Neural cell (in vitro differentiated cells): ENCODE measurements at regions not wholly inside any gene's neighbourhood (a gene's known extent, or its start where the extent isn't known, plus 50 kb on each side); places are given as distances from the start of the nearest gene placed in this dataset.

Source experiments
- H2AFZ ChIP-seq: fragments of 200-600, 300-800 bp; sonication (generic), shearing (Covaris generic); 2 replicates; pipeline ENCODE4 v1.6.0; 2014; ENCODE audit warnings: low read depth, mild to moderate bottlenecking, antibody characterized with exemption, low read length, moderate library complexity
- H3F3A ChIP-seq: fragments of 200-600 bp; shearing (Covaris generic); 2 replicates; pipeline ENCODE4 v1.6.1; 2016; ENCODE audit warnings: mild to moderate bottlenecking, moderate library complexity, mixed read lengths, antibody characterized with exemption, low read length; ENCODE audit not compliant: insufficient read depth, poor library complexity, severe bottlenecking
- H3K27ac ChIP-seq: fragments of 200-600, 300-800 bp; sonication (generic), shearing (Covaris generic); 2 replicates; pipeline ENCODE4 v1.5.1; 2014; ENCODE audit warnings: mild to moderate bottlenecking, low read length, moderate library complexity
- H3K27me3 ChIP-seq: fragments of 300-800, 200-600 bp; sonication (generic), shearing (Covaris generic); 2 replicates; pipeline ENCODE4 v1.6.0; 2014; ENCODE audit warnings: mild to moderate bottlenecking, low read depth, low read length, moderate library complexity; ENCODE audit not compliant: insufficient read depth
- H3K36me3 ChIP-seq: fragments of 300-800, 200-600 bp; sonication (generic), shearing (Covaris generic); 2 replicates; pipeline ENCODE4 v1.5.1; 2014; ENCODE audit warnings: mild to moderate bottlenecking, antibody characterized with exemption, low read length, moderate library complexity; ENCODE audit not compliant: insufficient read depth
- H3K4me2 ChIP-seq: fragments of 300-800, 200-600 bp; sonication (generic), shearing (Covaris generic); 2 replicates; pipeline ENCODE4 v1.6.0; 2014; ENCODE audit warnings: mild to moderate bottlenecking, low read length
- H3K4me3 ChIP-seq: fragments of 300-800, 200-600 bp; sonication (generic), shearing (Covaris generic); 2 replicates; pipeline ENCODE4 v1.5.1; 2014; ENCODE audit warnings: mild to moderate bottlenecking, low read length, moderate library complexity
- H3K79me2 ChIP-seq: fragments of 200-600 bp; shearing (Covaris generic); replicated peaks from 2 replicates; pipeline ENCODE4 v1.6.0; 2014; ENCODE audit warnings: mild to moderate bottlenecking, low read length, moderate library complexity; ENCODE audit not compliant: insufficient read depth
- H3K9ac ChIP-seq: fragments of 300-800, 200-600 bp; sonication (generic), shearing (Covaris generic); 2 replicates; pipeline ENCODE4 v1.6.1; 2016; ENCODE audit warnings: mild to moderate bottlenecking, low read length, mixed read lengths
- H3K9me2 ChIP-seq: fragments of 200-600 bp; shearing (Covaris generic); 2 replicates; pipeline ENCODE4 v1.6.1; 2016; ENCODE audit warnings: mild to moderate bottlenecking, low read length, mixed read lengths; ENCODE audit not compliant: insufficient read depth
- H3K9me3 ChIP-seq: fragments of 200-600, 300-800 bp; sonication (generic), shearing (Covaris generic); 2 replicates; pipeline ENCODE4 v1.6.1; 2016; ENCODE audit warnings: mild to moderate bottlenecking, mixed run types, low read length, moderate library complexity, mixed read lengths
- H4K20me1 ChIP-seq: fragments of 200-600 bp; shearing (Covaris generic); 2 replicates; pipeline ENCODE4 v1.6.1; 2016; ENCODE audit warnings: mild to moderate bottlenecking, mixed run types; ENCODE audit not compliant: insufficient read depth
- EP300 ChIP-seq: fragments of 450-650 bp; conservative IDR thresholded peaks from 2 replicates; pipeline ENCODE4 v1.6.1; 2014; ENCODE audit warnings: antibody characterized with exemption, mild to moderate bottlenecking, moderate library complexity; ENCODE audit not compliant: poor library complexity, severe bottlenecking
- EZH2 ChIP-seq: fragments of 200-600, 300-800 bp; shearing (Covaris generic), sonication (generic); IDR thresholded peaks from 2 replicates; pipeline ENCODE4 v1.6.1; 2014; ENCODE audit warnings: antibody characterized with exemption, low read length, borderline replicate concordance, mild to moderate bottlenecking; ENCODE audit not compliant: insufficient read depth, poor library complexity, severe bottlenecking
- MXI1 ChIP-seq: fragments of 450-650 bp; conservative IDR thresholded peaks from 2 replicates; pipeline ENCODE4 v1.6.1; 2014; ENCODE audit warnings: antibody characterized with exemption, mild to moderate bottlenecking; ENCODE audit not compliant: poor library complexity, severe bottlenecking
- POLR2AphosphoS5 ChIP-seq: IDR thresholded peaks from 2 replicates; pipeline ENCODE4 v1.6.1; 2012
- RAD21 ChIP-seq: fragments of 450-650 bp; conservative IDR thresholded peaks from 2 replicates; pipeline ENCODE4 v1.6.1; 2014; ENCODE audit warnings: antibody characterized with exemption, mild to moderate bottlenecking, moderate library complexity
- SMC3 ChIP-seq: fragments of 450-650 bp; conservative IDR thresholded peaks from 2 replicates; pipeline ENCODE4 v1.6.1; 2014; ENCODE audit warnings: antibody characterized with exemption, mild to moderate bottlenecking, moderate library complexity; ENCODE audit not compliant: poor library complexity
- TAF1 ChIP-seq: IDR thresholded peaks from 2 replicates; pipeline ENCODE4 v1.6.1; 2012; ENCODE audit warnings: low read depth
- TF ChIP-seq, protein P1 (sequence below): IDR thresholded peaks from 2 replicates; pipeline ENCODE4 v1.6.1; 2012; ENCODE audit warnings: borderline replicate concordance
- TF ChIP-seq, protein P2 (sequence below): fragments of 450-650 bp; IDR thresholded peaks from 2 replicates; pipeline ENCODE4 v1.5.1; 2014; ENCODE audit warnings: antibody characterized with exemption, mild to moderate bottlenecking, moderate library complexity; ENCODE audit not compliant: poor library complexity, severe bottlenecking

DNA sequence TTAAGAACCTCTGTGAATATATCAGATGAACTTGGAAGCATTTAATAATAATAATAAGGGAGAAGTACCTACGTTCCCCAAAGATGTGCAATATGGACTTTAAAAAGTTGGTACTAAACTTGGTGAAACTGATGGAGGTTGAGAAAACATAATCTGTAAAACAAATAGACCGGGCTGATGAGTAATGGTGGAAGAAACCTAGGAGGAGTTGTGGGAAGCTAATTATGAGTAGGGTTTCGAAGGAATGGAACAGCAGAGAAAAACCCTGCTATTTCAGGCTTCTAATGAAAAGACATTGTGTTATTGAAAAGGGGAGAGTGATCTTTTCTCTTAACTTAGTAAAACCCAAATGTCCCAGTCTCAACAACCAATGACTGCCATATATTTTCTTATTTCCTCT, 229.3 kb downstream of the PCSK1 start:
- no peak overlapping the region for H3K4me2 ChIP-seq
- no peak overlapping the region for H2AFZ ChIP-seq
- H3F3A ChIP-seq: no peaks in the 10 kb centered on the region
- H3K79me2 ChIP-seq: no peaks in the 10 kb centered on the region
- TF ChIP-seq TAF1 (no peak), RAD21 (no peak), POLR2AphosphoS5 (no peak), MXI1 (no peak)
- TF ChIP-seq, protein P1, sequence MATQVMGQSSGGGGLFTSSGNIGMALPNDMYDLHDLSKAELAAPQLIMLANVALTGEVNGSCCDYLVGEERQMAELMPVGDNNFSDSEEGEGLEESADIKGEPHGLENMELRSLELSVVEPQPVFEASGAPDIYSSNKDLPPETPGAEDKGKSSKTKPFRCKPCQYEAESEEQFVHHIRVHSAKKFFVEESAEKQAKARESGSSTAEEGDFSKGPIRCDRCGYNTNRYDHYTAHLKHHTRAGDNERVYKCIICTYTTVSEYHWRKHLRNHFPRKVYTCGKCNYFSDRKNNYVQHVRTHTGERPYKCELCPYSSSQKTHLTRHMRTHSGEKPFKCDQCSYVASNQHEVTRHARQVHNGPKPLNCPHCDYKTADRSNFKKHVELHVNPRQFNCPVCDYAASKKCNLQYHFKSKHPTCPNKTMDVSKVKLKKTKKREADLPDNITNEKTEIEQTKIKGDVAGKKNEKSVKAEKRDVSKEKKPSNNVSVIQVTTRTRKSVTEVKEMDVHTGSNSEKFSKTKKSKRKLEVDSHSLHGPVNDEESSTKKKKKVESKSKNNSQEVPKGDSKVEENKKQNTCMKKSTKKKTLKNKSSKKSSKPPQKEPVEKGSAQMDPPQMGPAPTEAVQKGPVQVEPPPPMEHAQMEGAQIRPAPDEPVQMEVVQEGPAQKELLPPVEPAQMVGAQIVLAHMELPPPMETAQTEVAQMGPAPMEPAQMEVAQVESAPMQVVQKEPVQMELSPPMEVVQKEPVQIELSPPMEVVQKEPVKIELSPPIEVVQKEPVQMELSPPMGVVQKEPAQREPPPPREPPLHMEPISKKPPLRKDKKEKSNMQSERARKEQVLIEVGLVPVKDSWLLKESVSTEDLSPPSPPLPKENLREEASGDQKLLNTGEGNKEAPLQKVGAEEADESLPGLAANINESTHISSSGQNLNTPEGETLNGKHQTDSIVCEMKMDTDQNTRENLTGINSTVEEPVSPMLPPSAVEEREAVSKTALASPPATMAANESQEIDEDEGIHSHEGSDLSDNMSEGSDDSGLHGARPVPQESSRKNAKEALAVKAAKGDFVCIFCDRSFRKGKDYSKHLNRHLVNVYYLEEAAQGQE: no peak
- no peak overlapping the region for H3K27ac ChIP-seq
- no peak overlapping the region for H3K9ac ChIP-seq
- H3K27me3 ChIP-seq: no peaks in the 10 kb centered on the region
- H3K9me3 ChIP-seq: no peaks in the 10 kb centered on the region
- H3K9me2 ChIP-seq: no peaks in the 10 kb centered on the region
- no peak overlapping the region for H3K4me3 ChIP-seq
- no peaks in the 10 kb centered on the region for H3K36me3 ChIP-seq
- H4K20me1 ChIP-seq: no peaks in the 10 kb centered on the region

DNA sequence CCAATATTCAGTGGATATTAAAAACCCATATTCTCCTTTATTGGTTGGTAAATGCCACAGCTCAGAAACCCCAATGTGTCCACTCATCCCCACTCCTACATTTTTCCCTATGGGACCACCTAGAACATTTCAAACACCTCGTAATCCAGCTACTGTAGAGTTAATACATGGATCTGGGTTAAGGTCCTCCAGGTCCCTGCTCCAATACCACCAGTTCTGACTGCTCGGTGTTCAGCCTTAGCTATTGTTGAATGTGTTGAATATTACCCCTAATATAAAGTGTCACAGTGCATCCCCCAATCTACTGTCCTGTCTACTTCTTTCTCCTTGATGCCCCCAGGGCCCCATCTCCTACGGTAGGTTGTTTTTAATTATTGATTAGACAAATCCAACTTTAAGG, 231.5 kb downstream of the PCSK1 start:
- no peaks in the 10 kb centered on the region for H3K79me2 ChIP-seq
- H2AFZ ChIP-seq: no peak overlapping the region
- H3K4me3 ChIP-seq: no peak overlapping the region
- no peaks in the 10 kb centered on the region for H4K20me1 ChIP-seq
- no peaks in the 10 kb centered on the region for H3K36me3 ChIP-seq
- H3K9ac ChIP-seq: no peak overlapping the region
- no peaks in the 10 kb centered on the region for H3K9me3 ChIP-seq
- no peak overlapping the region for H3K4me2 ChIP-seq
- no peak for TF ChIP-seq SMC3
- no peaks in the 10 kb centered on the region for H3K27me3 ChIP-seq
- H3K27ac ChIP-seq: no peak overlapping the region
- no peaks in the 10 kb centered on the region for H3F3A ChIP-seq
- no peaks in the 10 kb centered on the region for H3K9me2 ChIP-seq

DNA sequence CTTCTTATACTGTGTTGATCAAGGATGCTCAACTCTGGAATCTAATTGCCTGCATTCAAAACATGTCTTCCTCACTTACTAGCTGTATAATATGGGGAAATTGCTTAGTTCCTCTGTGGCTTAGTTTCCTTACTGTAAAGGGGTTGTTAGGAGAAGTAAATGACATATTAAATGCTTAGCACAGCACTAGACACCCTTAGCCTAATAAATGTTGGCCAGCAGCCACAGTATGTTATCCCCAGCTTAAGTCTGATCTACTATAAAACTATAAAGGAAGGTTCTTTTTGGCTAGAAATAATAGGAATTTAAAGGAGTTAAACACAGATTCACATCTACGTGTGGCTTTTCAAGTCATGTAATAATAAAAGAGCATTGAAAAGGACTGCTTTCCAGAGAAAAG, 232.4 kb downstream of the PCSK1 start:
- Histone ChIP-seq H3K36me3 (no peaks in the 10 kb centered on the region), H3K4me2 (no peak overlapping the region)

More for the DNA sequence above, 232.4 kb downstream of the PCSK1 start:
- Histone ChIP-seq H3F3A (no peaks in the 10 kb centered on the region), H3K9me2 (no peaks in the 10 kb centered on the region), H3K9ac (no peak overlapping the region), H3K79me2 (no peaks in the 10 kb centered on the region), H4K20me1 (no peaks in the 10 kb centered on the region), H2AFZ (no peak overlapping the region), H3K27ac (no peak overlapping the region), H3K9me3 (no peaks in the 10 kb centered on the region), H3K27me3 (no peaks in the 10 kb centered on the region), H3K4me3 (no peak overlapping the region)
- TF ChIP-seq RAD21: no peak
- no peak for TF ChIP-seq SMC3
- TF ChIP-seq, protein P2, sequence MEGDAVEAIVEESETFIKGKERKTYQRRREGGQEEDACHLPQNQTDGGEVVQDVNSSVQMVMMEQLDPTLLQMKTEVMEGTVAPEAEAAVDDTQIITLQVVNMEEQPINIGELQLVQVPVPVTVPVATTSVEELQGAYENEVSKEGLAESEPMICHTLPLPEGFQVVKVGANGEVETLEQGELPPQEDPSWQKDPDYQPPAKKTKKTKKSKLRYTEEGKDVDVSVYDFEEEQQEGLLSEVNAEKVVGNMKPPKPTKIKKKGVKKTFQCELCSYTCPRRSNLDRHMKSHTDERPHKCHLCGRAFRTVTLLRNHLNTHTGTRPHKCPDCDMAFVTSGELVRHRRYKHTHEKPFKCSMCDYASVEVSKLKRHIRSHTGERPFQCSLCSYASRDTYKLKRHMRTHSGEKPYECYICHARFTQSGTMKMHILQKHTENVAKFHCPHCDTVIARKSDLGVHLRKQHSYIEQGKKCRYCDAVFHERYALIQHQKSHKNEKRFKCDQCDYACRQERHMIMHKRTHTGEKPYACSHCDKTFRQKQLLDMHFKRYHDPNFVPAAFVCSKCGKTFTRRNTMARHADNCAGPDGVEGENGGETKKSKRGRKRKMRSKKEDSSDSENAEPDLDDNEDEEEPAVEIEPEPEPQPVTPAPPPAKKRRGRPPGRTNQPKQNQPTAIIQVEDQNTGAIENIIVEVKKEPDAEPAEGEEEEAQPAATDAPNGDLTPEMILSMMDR: no peak
- TF ChIP-seq MXI1: no peak
- no peak for TF ChIP-seq POLR2AphosphoS5
- TF ChIP-seq, protein P1: no peak
- TF ChIP-seq EP300: no peak
- no peak for TF ChIP-seq EZH2
- TF ChIP-seq TAF1: no peak
